Endothelial cell of umbilical vein (primary cell): ENCODE measurements at regions not wholly inside any gene's neighbourhood (a gene's known extent, or its start where the extent isn't known, plus 50 kb on each side); places are given as distances from the start of the nearest gene placed in this dataset.

Experiments
- BruUV-seq: library from RNA; stranded (reverse); fragments of 400-500 nt; replicated peaks from 2 replicates; lab custom pipeline; 2021; lab: Mats Ljungman, UMichigan
- CTCF ChIA-PET: fragments of 300-600, 350-600 bp; sonication (Branson Sonifier 250); formaldehyde crosslinking; loops from one replicate; lab custom pipeline; 2021; ENCODE audit warnings: antibody characterized with exemption, inconsistent platforms; lab: Charles Lee
- POLR2A ChIA-PET: fragments of 300-600, 350-600 bp; sonication (Branson Sonifier 250); formaldehyde crosslinking; loops from one replicate; lab custom pipeline; 2021; ENCODE audit warnings: antibody characterized with exemption, inconsistent platforms; lab: Charles Lee
- DNase-seq: peaks from one replicate; pipeline ENCODE4 v3.0.0-alpha.2; 2011; ENCODE audit warnings: low read depth, low spot score
- FAIRE-seq: peaks from 2 replicates; lab custom pipeline; 2011; peaks lifted over from hg19 to GRCh38; lab: Jason Lieb, UNC
- H2AFZ ChIP-seq: 2 replicates; pipeline ENCODE4 v1.6.0; 2012; ENCODE audit warnings: low read depth, low read length, control low read depth, inconsistent platforms
- H3K27ac ChIP-seq: 2 replicates; pipeline ENCODE4 v1.5.1; 2011; ENCODE audit warnings: low read depth, mild to moderate bottlenecking, control low read depth, low read length, moderate library complexity; ENCODE audit not compliant: insufficient read depth
- H3K27me3 ChIP-seq, 2 experiments: 2 replicates each; pipeline versions ENCODE4 v1.6.0 to v1.6.1; 2011; ENCODE audit warnings: low read length in 2 of 2, mixed read lengths in 1 of 2; ENCODE audit not compliant: control insufficient read depth in 2 of 2, insufficient read depth in 2 of 2
- H3K36me3 ChIP-seq, 2 experiments: 2 replicates in 1 of 2; 3 replicates in 1 of 2; pipeline ENCODE4 v1.5.1; 2011; ENCODE audit warnings: low read length in 2 of 2, mild to moderate bottlenecking in 1 of 2, moderate library complexity in 1 of 2; ENCODE audit not compliant: control insufficient read depth in 2 of 2, insufficient read depth in 2 of 2; ENCODE audit errors: extremely low read depth in 1 of 2
- H3K4me1 ChIP-seq: 3 replicates; pipeline ENCODE4 v1.5.1; 2011; ENCODE audit warnings: mild to moderate bottlenecking, low read length; ENCODE audit not compliant: control insufficient read depth, insufficient read depth; ENCODE audit errors: extremely low read depth
- H3K4me2 ChIP-seq: 2 replicates; pipeline ENCODE4 v1.6.1; 2011; ENCODE audit warnings: low read length, control low read depth, mixed read lengths; ENCODE audit not compliant: insufficient read depth
- H3K4me3 ChIP-seq, 3 experiments: fragments of 200-600 bp in 1 of 3; sonication (generic), shearing (Covaris generic) in 1 of 3; replicated peaks in 1 of 3; 2 replicates each; pipeline ENCODE4 v1.5.1; 2011 to 2016; ENCODE audit warnings: control low read depth in 3 of 3, low read length in 3 of 3, mild to moderate bottlenecking in 2 of 3, inconsistent platforms in 1 of 3, low read depth in 1 of 3, moderate library complexity in 1 of 3; ENCODE audit not compliant: insufficient read depth in 1 of 3
- H3K79me2 ChIP-seq: 2 replicates; pipeline ENCODE4 v1.6.0; 2012; ENCODE audit warnings: low read length, inconsistent platforms; ENCODE audit not compliant: control insufficient read depth, insufficient read depth
- H3K9ac ChIP-seq: replicated peaks from 2 replicates; pipeline ENCODE3; 2011; ENCODE audit warnings: low read length, control low read depth; ENCODE audit not compliant: insufficient read depth; ENCODE audit errors: extremely low read depth
- H3K9me1 ChIP-seq: replicated peaks from 3 replicates; pipeline ENCODE4 v1.6.0; 2011; ENCODE audit warnings: mild to moderate bottlenecking, low read length; ENCODE audit not compliant: control insufficient read depth, insufficient read depth; ENCODE audit errors: extremely low read depth
- H3K9me3 ChIP-seq: replicated peaks from 2 replicates; pipeline ENCODE4 v1.5.1; 2012; ENCODE audit warnings: low read length, inconsistent platforms; ENCODE audit not compliant: control insufficient read depth, insufficient read depth
- H4K20me1 ChIP-seq: replicated peaks from 2 replicates; pipeline ENCODE3; 2011; ENCODE audit warnings: mild to moderate bottlenecking, low read length; ENCODE audit not compliant: control insufficient read depth, insufficient read depth; ENCODE audit errors: extremely low read depth
- CTCF ChIP-seq, 2 donors: IDR thresholded peaks; 1 replicate in 1 of 2; 2 replicates in 1 of 2; pipeline ENCODE4 v1.5.1; 2011; ENCODE audit warnings: low read length in 2 of 2, mild to moderate bottlenecking in 2 of 2, moderate library complexity in 2 of 2, control low read depth in 1 of 2, inconsistent platforms in 1 of 2, low read depth in 1 of 2; ENCODE audit not compliant: insufficient read depth in 1 of 2; ENCODE audit errors: extremely low read depth in 1 of 2
- EZH2 ChIP-seq: IDR thresholded peaks from 2 replicates; pipeline ENCODE4 v1.6.1; 2012; ENCODE audit warnings: borderline replicate concordance, low read depth, mild to moderate bottlenecking, moderate library complexity, low read length, inconsistent platforms; ENCODE audit not compliant: severe bottlenecking
- FOS ChIP-seq: IDR thresholded peaks from 2 replicates; pipeline ENCODE4 v1.6.1; 2011; ENCODE audit warnings: mild to moderate bottlenecking, low read length, moderate library complexity, borderline replicate concordance; ENCODE audit not compliant: insufficient read depth
- GATA2 ChIP-seq: IDR thresholded peaks from 2 replicates; pipeline ENCODE4 v1.7.0; 2011; ENCODE audit warnings: low read depth, mild to moderate bottlenecking, moderate library complexity, mixed read lengths, low read length; ENCODE audit not compliant: insufficient read length, insufficient read depth
- JUN ChIP-seq: IDR thresholded peaks from 2 replicates; pipeline ENCODE4 v1.6.1; 2011; ENCODE audit warnings: borderline replicate concordance, low read depth; ENCODE audit not compliant: insufficient read length, insufficient read depth
- MAX ChIP-seq: IDR thresholded peaks from 2 replicates; pipeline ENCODE4 v1.6.1; 2011; ENCODE audit not compliant: insufficient read depth, insufficient read length
- MYC ChIP-seq: IDR thresholded peaks from one replicate; pipeline ENCODE4 v1.6.1; 2011; ENCODE audit warnings: mild to moderate bottlenecking, low read depth, low read length
- POLR2A ChIP-seq: IDR thresholded peaks from 2 replicates; pipeline ENCODE4 v1.6.1; 2012; ENCODE audit warnings: low read depth, mild to moderate bottlenecking, control low read depth, low read length
- POLR2AphosphoS5 ChIP-seq: IDR thresholded peaks from 2 replicates; pipeline ENCODE4 v1.6.1; 2012; ENCODE audit warnings: low read depth, mild to moderate bottlenecking, control low read depth, low read length, moderate library complexity; ENCODE audit not compliant: insufficient read depth
- dilution Hi-C: fragments of 300-500 bp; cut with MboI; formaldehyde crosslinking; loops from one replicate; pipeline ENCODE4 v1.15.0; 2019; ENCODE audit warnings: low sequenced_read_pairs; ENCODE audit not compliant: extremely low pct_ligation_motif_present
- intact Hi-C: fragments of 100-400 bp; cut with micrococcal nuclease; formaldehyde crosslinking; loops from one replicate; pipeline ENCODE4 v1.10.0; 2022

- Histone ChIP-seq H3K9ac (no peak overlapping the region), H3K4me1 (peaks cover 11% of the 10 kb centered on the region), H3K9me1 (no peaks in the 10 kb centered on the region), H2AFZ (no peak overlapping the region), H4K20me1 (no peaks in the 10 kb centered on the region), H3K4me2 (no peak overlapping the region), H3K36me3 (no peaks in the 10 kb centered on the region), H3K9me3 (no peaks in the 10 kb centered on the region), H3K4me3 (no peak overlapping the region), H3K27ac (no peak overlapping the region), H3K79me2 (no peaks in the 10 kb centered on the region), H3K27me3 (no peaks in the 10 kb centered on the region)
- no peak for FAIRE-seq
- dilution Hi-C loops (no loop called here), intact Hi-C loops (no loop called here)
- POLR2A ChIA-PET, result no interaction called here
- TF ChIP-seq GATA2 (no peak), POLR2A (no peak), MAX (no peak), EZH2 (no peak), CTCF (IDR thresholded peaks at IDR 0.05; ENCODE audit: extremely low read depth in 1 of 2, insufficient read depth in 1 of 2, low read depth in 1 of 2, low read length in 2 of 2) (no peak)
- no TSS peak for BruUV-seq
- no peak for DNase-seq
- CTCF ChIA-PET, result no interaction called here
These were observed 119.8 kb upstream of the LIPC start for GRCh38 chr15:58312031-58312430.

GRCh38 chr15:58313304-58313703 lies 118.5 kb upstream of the LIPC start:
- H3K36me3 ChIP-seq, result no peaks in the 10 kb centered on the region
- no peak overlapping the region for H3K27ac ChIP-seq
- H3K9me1 ChIP-seq, result no peaks in the 10 kb centered on the region
- POLR2A ChIA-PET, result no interaction called here
- H3K9me3 ChIP-seq, result no peaks in the 10 kb centered on the region
- TF ChIP-seq EZH2 (no peak), GATA2 (no peak), MAX (no peak), MYC (no peak), CTCF (IDR thresholded peaks at IDR 0.05; ENCODE audit: extremely low read depth in 1 of 2, insufficient read depth in 1 of 2, low read depth in 1 of 2, low read length in 2 of 2) (no peak), JUN (no peak), POLR2A (no peak), POLR2AphosphoS5 (no peak), FOS (no peak)
- H4K20me1 ChIP-seq, result no peaks in the 10 kb centered on the region
- dilution Hi-C loops (no loop called here), intact Hi-C loops (no loop called here)
- H2AFZ ChIP-seq, result no peak overlapping the region
- BruUV-seq, result no TSS peak
- no peak overlapping the region for H3K4me3 ChIP-seq
- no peak overlapping the region for H3K9ac ChIP-seq
- H3K4me1 ChIP-seq, result peaks cover 10% of the 10 kb centered on the region
- no peak overlapping the region for H3K4me2 ChIP-seq
- no peaks in the 10 kb centered on the region for H3K27me3 ChIP-seq
- DNase-seq (no peak), FAIRE-seq (no peak)
- CTCF ChIA-PET, result interaction anchor here (1.1 kb wide), 1 partner anchor 30 kb away, joined by 3 read pairs; no protein-coding TSS in a partner anchor
- no peaks in the 10 kb centered on the region for H3K79me2 ChIP-seq
